A549 (cell line): ENCODE measurements at regions not wholly inside any gene's neighbourhood (a gene's known extent, or its start where the extent isn't known, plus 50 kb on each side); places are given as distances from the start of the nearest gene placed in this dataset.

Experiments
- ATAC-seq, 2 experiments: fragments of 200-7000 bp in 1 of 2; fragments of >200 bp in 1 of 2; cut with Nextera tagmentation in 1 of 2; cut with Tn5 transposase in 1 of 2; 3 replicates each; pipeline versions ENCODE4 v1.8.0 to v1.9.1; 2018 to 2020; ENCODE audit warnings: mild to moderate bottlenecking in 1 of 2, moderate library complexity in 1 of 2
- CTCF ChIA-PET: fragments of 300-600 bp; sonication (Branson Sonifier 250); formaldehyde crosslinking; extraction: SDS; loops from one replicate; lab custom pipeline; 2021; ENCODE audit warnings: antibody characterized with exemption, inconsistent platforms; lab: Yijun Ruan, JAX
- POLR2A ChIA-PET: fragments of 350-600 bp; formaldehyde crosslinking; extraction: SDS; loops from one replicate; lab custom pipeline; 2021; ENCODE audit warnings: antibody characterized with exemption, inconsistent platforms; lab: Yijun Ruan, JAX
- DNase-seq, 2 experiments: peaks; one replicate each; pipeline versions ENCODE4 v3.0.0 to v3.0.0-alpha.2; 2011 to 2016; ENCODE audit warnings: low read depth in 1 of 2, low spot score in 1 of 2
- FAIRE-seq: peaks from 2 replicates; lab custom pipeline; 2011; peaks lifted over from hg19 to GRCh38; lab: Jason Lieb, UNC
- H3K27ac ChIP-seq, 2 experiments: fragments of >200 bp; sonication (Bioruptor Twin); formaldehyde crosslinking; 3 replicates each; pipeline ENCODE4 v1.5.1; 2016 to 2017
- H3K4me1 ChIP-seq: fragments of >200 bp; sonication (Bioruptor Twin); formaldehyde crosslinking; 3 replicates; pipeline ENCODE4 v1.6.1; 2016
- H3K4me2 ChIP-seq: fragments of >200 bp; sonication (Bioruptor Twin); formaldehyde crosslinking; 3 replicates; pipeline ENCODE4 v1.6.1; 2016
- H3K4me3 ChIP-seq: fragments of >200 bp; sonication (Bioruptor Twin); formaldehyde crosslinking; 3 replicates; pipeline ENCODE4 v1.5.1; 2016
- H3K9me3 ChIP-seq: fragments of >200 bp; sonication (Bioruptor Twin); formaldehyde crosslinking; 3 replicates; pipeline ENCODE4 v1.6.1; 2016
- BHLHE40 ChIP-seq: IDR thresholded peaks from 2 replicates; pipeline ENCODE4 v1.6.1; 2012; ENCODE audit warnings: low read depth, low read length, inconsistent platforms
- CEBPB ChIP-seq, 2 experiments: fragments of >200 bp in 1 of 2; sonication (Bioruptor Twin) in 1 of 2; formaldehyde crosslinking in 1 of 2; IDR thresholded peaks; 2 replicates each; pipeline ENCODE4 v1.6.1; 2012 to 2016
- CHD2 ChIP-seq: fragments of 150-350 bp; IDR thresholded peaks from 2 replicates; pipeline ENCODE4 v1.6.1; 2014; ENCODE audit warnings: low read length; ENCODE audit not compliant: partially characterized antibody
- CHD4 ChIP-seq: fragments of 200-600 bp; sonication (generic); IDR thresholded peaks from 2 replicates; pipeline ENCODE4 v1.6.1; 2016; ENCODE audit warnings: antibody characterized with exemption, mild to moderate bottlenecking, borderline replicate concordance
- EHMT2 ChIP-seq: fragments of 200-600 bp; sonication (generic); IDR thresholded peaks from 2 replicates; pipeline ENCODE4 v1.6.1; 2016; ENCODE audit warnings: antibody characterized with exemption, low read depth, mild to moderate bottlenecking, moderate library complexity
- ELK1 ChIP-seq: fragments of 150-350 bp; IDR thresholded peaks from 2 replicates; pipeline ENCODE4 v1.6.1; 2014; ENCODE audit warnings: low read depth, mild to moderate bottlenecking, low read length
- FOXS1 ChIP-seq: fragments of 250-450 bp; sonication (Bioruptor Pico); IDR thresholded peaks from 2 replicates; pipeline ENCODE4 v1.5.0; 2020; ENCODE audit warnings: mild to moderate bottlenecking, moderate library complexity
- GATA3 ChIP-seq: IDR thresholded peaks from 2 replicates; pipeline ENCODE4 v1.6.1; 2012; ENCODE audit warnings: borderline replicate concordance
- HEYL ChIP-seq: fragments of 250-450 bp; sonication (Bioruptor Pico); IDR thresholded peaks from 2 replicates; pipeline ENCODE4 v1.8.0; 2021; ENCODE audit warnings: mild to moderate bottlenecking, moderate library complexity
- KDM1A ChIP-seq: fragments of 200-600 bp; sonication (generic); IDR thresholded peaks from 2 replicates; pipeline ENCODE4 v1.6.1; 2016; ENCODE audit warnings: low read depth, mild to moderate bottlenecking
- MAX ChIP-seq: IDR thresholded peaks from 2 replicates; pipeline ENCODE4 v1.6.1; 2012
- MAZ ChIP-seq: fragments of 150-350 bp; IDR thresholded peaks from 2 replicates; pipeline ENCODE4 v1.6.1; 2014; ENCODE audit warnings: antibody characterized with exemption, low read depth, low read length, borderline replicate concordance
- MYC ChIP-seq: IDR thresholded peaks from 2 replicates; pipeline ENCODE4 v1.6.1; 2012; ENCODE audit warnings: mild to moderate bottlenecking, inconsistent platforms, low read length, improper control_type of control experiment, borderline replicate concordance
- NPAS2 ChIP-seq: fragments of 250-450 bp; sonication (Bioruptor Pico); IDR thresholded peaks from 2 replicates; pipeline ENCODE4 v1.8.0; 2022; ENCODE audit warnings: mild to moderate bottlenecking, moderate library complexity, borderline replicate concordance
- PBX3 ChIP-seq: IDR thresholded peaks from 2 replicates; pipeline ENCODE4 v1.6.1; 2012
- RARB ChIP-seq: fragments of 250-450 bp; sonication (Bioruptor Pico); IDR thresholded peaks from 2 replicates; pipeline ENCODE4 v1.8.0; 2021; ENCODE audit warnings: mild to moderate bottlenecking, moderate library complexity
- REST ChIP-seq: fragments of 200-600 bp; sonication (generic); IDR thresholded peaks from 2 replicates; pipeline ENCODE4 v1.6.1; 2016; ENCODE audit warnings: antibody characterized with exemption, mild to moderate bottlenecking, moderate library complexity
- SMC3 ChIP-seq: fragments of >200 bp; sonication (Bioruptor Twin); formaldehyde crosslinking; IDR thresholded peaks from 3 replicates; pipeline ENCODE4 v1.6.1; 2018; ENCODE audit warnings: inconsistent platforms
- TFCP2L1 ChIP-seq: fragments of 250-450 bp; sonication (Bioruptor Pico); IDR thresholded peaks from 2 replicates; pipeline ENCODE4 v1.5.0; 2021; ENCODE audit warnings: mild to moderate bottlenecking
- USF2 ChIP-seq: fragments of 450-650 bp; IDR thresholded peaks from 2 replicates; pipeline ENCODE4 v1.6.1; 2014; ENCODE audit warnings: antibody characterized with exemption
- ZC3H11A ChIP-seq: fragments of 450-650 bp; IDR thresholded peaks from 2 replicates; pipeline ENCODE4 v1.6.1; 2014; ENCODE audit warnings: antibody characterized with exemption, mild to moderate bottlenecking
- ZSCAN20 ChIP-seq: fragments of 250-450 bp; sonication (Bioruptor Pico); IDR thresholded peaks from 2 replicates; pipeline ENCODE4 v1.8.0; 2022; ENCODE audit warnings: mild to moderate bottlenecking, moderate library complexity
- WGBS: methylation state at CpG from one replicate; pipeline ENCODE4 v1.1.6; 2017; ENCODE audit errors: missing lambda C conversion rate; 5-methylcytosine and 5-hydroxymethylcytosine counted together
- TF ChIP-seq, protein P1 (sequence below): IDR thresholded peaks from 2 replicates; pipeline ENCODE4 v1.6.1; 2012; ENCODE audit warnings: low read depth, borderline replicate concordance
- TF ChIP-seq, protein P2 (sequence below): fragments of 250-450 bp; sonication (Bioruptor Pico); IDR thresholded peaks from 2 replicates; pipeline ENCODE4 v1.5.0; 2020; ENCODE audit warnings: low read depth, mild to moderate bottlenecking, moderate library complexity

DNA sequence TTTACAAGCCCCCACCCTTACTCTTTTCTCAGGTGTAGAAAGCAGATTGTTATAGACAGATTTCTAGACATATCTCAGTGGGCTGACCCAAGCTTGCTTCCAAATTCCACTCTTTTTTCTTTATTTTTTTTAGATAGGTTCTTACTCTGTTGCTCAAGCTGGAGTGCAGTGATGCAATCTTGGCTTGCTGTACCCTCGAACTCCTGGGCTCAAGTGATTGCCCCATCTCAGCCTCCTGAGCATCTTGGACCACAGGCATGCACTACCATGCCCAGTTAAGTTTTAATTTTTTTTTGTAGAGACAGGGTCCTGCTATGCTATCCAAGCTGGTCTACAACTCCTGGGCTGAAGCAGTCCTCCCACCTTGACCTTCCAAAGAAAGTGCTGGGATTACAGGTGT, 53.5 kb upstream of the ADAMTS9 start:
- POLR2A ChIA-PET: no interaction called here
- DNase-seq: no peak
- CTCF ChIA-PET: no interaction called here
- Histone ChIP-seq H3K4me3 (no peak overlapping the region), H3K9me3 (no peaks in the 10 kb centered on the region), H3K27ac (no peak overlapping the region), H3K4me2 (no peak overlapping the region), H3K4me1 (no peaks in the 10 kb centered on the region)
- no peak for TF ChIP-seq MYC
- no peak for TF ChIP-seq GATA3
- no peak for TF ChIP-seq ELK1
- no peak for TF ChIP-seq TFCP2L1 (CRISPR knock-in tag)
- TF ChIP-seq CHD2: no peak
- TF ChIP-seq EHMT2: no peak
- no peak for TF ChIP-seq HEYL
- no peak for TF ChIP-seq MAX
- TF ChIP-seq FOXS1 (CRISPR knock-in tag): no peak
- no peak for TF ChIP-seq NPAS2 (CRISPR knock-in tag)
- TF ChIP-seq KDM1A: no peak
- TF ChIP-seq, protein P1, sequence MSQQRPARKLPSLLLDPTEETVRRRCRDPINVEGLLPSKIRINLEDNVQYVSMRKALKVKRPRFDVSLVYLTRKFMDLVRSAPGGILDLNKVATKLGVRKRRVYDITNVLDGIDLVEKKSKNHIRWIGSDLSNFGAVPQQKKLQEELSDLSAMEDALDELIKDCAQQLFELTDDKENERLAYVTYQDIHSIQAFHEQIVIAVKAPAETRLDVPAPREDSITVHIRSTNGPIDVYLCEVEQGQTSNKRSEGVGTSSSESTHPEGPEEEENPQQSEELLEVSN: no peak
- no peak for TF ChIP-seq CEBPB (IDR thresholded peaks at IDR 0.05)
- TF ChIP-seq RARB (CRISPR knock-in tag): no peak
- TF ChIP-seq USF2: no peak
- no peak for TF ChIP-seq ZSCAN20 (CRISPR knock-in tag)
- TF ChIP-seq MAZ: no peak
- TF ChIP-seq REST: no peak
- TF ChIP-seq SMC3: no peak
- no peak for ATAC-seq
- no peak for FAIRE-seq
- 0% methylated on average over 1 of the region's 1 CpG for WGBS

DNA sequence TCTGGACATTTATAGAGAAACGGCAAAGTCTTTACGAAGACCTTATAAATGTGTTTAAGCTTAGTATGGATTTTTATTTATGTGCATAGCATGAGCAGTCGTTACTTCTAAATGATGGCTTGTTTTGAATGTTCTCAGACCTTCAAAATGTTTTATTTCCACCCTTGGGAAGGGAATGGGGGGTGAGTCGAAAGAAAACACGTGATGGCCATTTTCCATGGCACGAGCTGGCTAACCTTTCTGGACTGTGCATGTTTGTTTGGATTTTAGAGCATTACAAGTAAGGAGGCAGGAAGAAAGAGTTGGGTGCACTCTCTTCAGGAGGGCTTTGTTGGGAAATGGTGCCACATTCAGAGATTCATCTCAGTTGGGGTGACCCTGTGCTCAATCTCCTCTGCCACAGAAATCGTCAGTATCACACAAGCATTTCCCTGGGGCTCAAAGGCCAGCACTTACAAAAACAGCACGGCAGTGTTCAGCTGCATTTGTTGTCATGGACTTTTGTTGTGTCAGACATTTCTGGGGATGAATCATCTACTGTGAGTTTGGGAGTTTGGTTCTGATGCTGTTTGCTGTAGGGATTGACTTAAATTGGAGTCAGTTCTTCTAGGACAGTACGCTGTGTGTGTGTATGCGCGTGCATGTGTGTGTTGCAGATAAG, 52.3 kb upstream of the ADAMTS9 start:
- no peak overlapping the region for H3K4me3 ChIP-seq
- TF ChIP-seq CHD4: no peak
- TF ChIP-seq BHLHE40: no peak
- TF ChIP-seq PBX3: no peak
- no peak for TF ChIP-seq ZC3H11A
- TF ChIP-seq, protein P2, sequence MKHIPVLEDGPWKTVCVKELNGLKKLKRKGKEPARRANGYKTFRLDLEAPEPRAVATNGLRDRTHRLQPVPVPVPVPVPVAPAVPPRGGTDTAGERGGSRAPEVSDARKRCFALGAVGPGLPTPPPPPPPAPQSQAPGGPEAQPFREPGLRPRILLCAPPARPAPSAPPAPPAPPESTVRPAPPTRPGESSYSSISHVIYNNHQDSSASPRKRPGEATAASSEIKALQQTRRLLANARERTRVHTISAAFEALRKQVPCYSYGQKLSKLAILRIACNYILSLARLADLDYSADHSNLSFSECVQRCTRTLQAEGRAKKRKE: no peak
- CTCF ChIA-PET: no interaction called here
- POLR2A ChIA-PET: no interaction called here
- no peaks in the 10 kb centered on the region for H3K9me3 ChIP-seq
- ATAC-seq (no peak), FAIRE-seq (no peak), DNase-seq (no peak)
- no peak overlapping the region for H3K4me2 ChIP-seq
- no peak overlapping the region for H3K27ac ChIP-seq
- WGBS: 34% methylated on average over 11 of the region's 11 CpGs
- H3K4me1 ChIP-seq: no peaks in the 10 kb centered on the region
